HG03280 (cell line): ENCODE measurements at regions not wholly inside any gene's neighbourhood (a gene's known extent, or its start where the extent isn't known, plus 50 kb on each side); places are given as distances from the start of the nearest gene placed in this dataset.

Experiments
- ATAC-seq: cut with Tn5 transposase; IDR thresholded peaks from one replicate; pipeline ENCODE4 v1.9.1; 2021; ENCODE audit warnings: mild to moderate bottlenecking, moderate library complexity; ENCODE audit not compliant: unreplicated experiment

DNA sequence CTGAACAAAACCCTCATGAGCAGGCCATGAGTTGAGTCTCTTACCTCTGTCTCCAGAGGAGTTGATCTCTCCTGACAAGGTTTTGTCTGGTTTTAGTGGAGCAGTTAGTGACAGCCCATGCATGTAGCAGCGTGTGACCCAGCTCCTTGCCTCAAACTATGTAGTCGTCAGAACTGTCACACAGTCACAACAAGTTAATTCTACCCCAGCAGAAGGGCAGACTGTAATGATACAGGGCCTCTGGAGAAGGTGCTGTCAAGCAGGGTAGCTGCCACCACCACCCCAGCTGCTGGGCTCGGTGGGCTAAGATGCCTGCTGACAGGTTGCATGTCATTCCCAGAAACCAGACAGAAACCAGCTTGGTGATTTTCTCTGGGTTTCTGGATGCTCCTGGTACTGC lies 194.5 kb downstream of the PSAT1 start:
- no peak for ATAC-seq

DNA sequence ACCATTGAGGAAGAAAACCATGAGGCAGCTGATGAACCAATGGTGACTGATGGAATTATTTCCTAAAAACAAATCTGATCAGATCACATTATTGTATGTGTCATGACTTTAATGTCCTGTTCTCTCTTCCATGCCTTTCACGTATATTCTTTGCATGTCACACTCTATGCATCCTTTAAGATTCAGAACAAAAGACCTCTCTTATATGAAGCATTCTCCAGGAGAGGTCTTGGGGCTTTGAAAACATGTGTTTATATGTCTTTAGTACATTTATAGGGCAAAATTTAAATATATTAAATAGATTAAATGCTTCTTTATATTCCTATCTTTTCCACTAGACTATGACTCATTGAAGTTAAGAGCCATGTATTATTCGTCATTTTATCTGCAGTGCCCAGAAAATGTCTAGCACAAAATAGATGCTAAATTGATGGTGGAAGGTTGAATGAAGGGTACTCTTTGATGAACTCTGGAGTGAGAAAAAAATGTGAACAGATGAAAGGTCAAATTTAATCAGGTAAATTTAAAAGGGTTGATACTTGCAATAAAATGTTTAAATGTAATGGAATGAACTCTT lies 196.3 kb downstream of the PSAT1 start:
- no peak for ATAC-seq

DNA sequence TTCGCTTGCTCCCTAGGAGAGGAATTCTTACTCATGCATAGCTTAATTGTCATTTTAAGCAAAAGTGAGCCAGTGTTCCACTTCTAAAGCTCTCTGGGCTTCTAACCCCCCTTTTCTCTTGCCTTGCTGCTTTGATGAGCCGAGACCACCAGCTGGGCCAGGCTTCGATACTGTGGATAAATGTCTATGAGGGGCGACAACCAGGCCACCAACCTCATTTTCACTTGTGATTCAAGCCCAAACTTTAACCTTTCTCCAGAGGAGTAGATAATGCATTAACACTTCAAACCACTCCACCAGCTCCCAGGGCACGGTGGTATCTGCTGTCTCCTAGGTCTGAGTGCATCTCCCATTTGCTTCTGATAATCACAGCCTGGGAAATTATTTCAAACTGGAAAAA lies 205.6 kb downstream of the PSAT1 start:
- no peak for ATAC-seq

DNA sequence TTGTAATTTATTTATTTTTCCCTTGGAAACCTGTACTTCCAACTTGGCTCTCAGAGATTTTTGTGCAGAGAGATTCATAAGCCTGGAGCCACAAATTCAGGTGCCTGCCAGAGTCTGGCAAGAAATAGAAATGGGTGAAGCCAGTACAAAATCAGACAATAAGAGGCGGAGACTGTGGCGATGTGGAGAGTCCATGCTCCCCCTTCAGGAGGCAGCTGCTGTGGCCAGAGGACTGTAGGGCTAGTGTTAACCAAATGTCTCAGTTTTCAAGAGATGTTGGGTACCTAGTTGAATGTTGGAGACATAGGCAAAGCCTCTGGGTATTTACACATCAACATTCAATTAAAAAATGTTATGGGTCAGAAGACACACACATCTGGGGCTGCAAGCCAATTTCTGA lies 208.6 kb downstream of the PSAT1 start:
- no peak for ATAC-seq

DNA sequence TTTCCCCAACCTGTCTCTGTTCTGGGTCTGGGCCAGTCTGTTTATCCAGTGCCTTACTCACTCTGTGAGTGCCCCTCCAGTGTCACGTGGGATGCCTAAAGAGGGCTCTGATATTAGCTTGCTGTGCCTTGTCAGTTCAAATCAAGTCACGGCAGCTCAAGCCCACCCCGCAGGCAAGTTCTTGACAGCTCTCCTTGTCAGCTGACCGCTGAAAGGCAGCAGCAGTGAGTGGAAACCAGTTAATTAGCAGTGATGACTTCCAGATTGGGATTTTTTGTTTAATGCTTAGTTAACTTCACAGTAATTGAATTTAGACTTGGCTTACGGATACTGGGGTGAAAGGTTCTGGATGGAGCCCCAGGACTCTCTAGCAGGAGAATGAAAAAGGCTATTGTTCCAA lies 210.1 kb downstream of the PSAT1 start:
- ATAC-seq, result no peak

DNA sequence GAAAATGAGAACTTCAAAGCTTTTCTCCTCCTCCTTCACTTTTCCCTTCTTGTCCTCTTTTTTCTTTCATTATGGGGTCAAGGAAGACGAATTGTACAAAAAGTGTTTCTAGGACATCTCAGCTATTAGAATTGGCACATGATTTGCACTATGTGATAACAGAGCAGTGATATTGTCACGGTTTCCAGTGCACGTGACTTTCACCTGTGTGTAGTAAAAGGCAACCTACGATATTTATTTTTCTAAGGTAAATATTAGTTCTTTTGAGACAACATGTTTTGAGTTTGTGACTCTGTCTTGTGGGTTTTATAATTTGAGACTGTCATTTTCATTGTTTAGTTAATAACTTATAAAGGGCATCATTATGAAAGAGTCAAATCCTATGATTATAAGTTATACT lies 213.1 kb downstream of the PSAT1 start:
- no peak for ATAC-seq

DNA sequence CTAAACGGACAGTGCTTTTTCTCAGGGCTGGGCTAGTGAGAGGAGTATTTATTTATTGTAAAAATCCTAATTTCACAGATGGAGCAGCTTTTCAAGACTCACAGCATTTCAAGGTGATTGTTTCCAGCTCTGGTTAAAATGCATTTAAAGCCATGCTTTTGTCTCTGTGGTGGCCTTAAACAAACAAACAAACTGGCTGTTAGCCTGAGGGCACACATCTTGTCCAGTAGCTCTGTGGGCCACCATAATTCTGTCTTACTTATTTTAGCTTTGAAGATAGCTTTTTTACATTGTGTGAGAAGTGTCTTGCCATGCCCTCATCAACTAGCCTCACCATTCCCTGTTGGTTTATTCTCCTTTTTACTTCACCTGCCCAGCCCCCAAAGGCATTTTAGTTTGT lies 218.2 kb downstream of the PSAT1 start:
- no peak for ATAC-seq

DNA sequence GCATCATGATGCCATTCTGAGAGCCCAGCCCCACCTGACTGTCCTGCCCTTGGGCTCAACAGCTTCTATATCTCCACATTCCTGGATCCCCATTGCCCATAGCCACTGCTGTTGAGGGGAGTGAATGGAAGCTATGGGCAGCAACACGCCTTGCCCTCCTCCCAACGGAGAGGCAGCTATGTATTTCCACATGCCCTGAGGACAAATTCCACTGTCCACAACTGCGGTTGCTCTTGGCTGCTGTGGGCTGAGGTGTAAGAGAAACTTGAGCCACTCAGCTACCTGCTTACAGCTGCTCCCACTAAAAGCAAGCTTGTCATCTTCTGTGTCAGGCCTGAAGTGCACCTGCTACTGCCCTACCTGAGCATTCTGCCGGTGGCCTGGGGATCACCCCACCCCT lies 222.9 kb downstream of the PSAT1 start:
- no peak for ATAC-seq

DNA sequence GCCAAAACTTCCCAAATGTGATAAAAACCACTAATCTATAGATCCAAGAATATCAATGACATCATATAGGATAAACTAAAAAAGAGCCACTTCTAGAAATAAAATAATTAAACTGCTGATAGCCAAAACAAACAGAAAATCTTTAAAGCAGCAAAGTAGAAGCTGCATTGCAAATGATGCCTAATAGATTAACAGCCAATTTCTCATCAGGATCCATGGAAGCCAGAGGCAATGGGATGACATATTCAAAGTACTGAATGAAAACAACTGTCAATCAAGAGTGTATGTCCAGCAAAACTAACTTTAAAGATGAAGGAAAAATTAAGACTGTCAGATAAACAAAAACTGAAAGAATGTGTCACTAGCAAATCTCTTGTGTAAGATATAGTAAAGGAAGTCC lies 224.8 kb downstream of the PSAT1 start:
- no peak for ATAC-seq

DNA sequence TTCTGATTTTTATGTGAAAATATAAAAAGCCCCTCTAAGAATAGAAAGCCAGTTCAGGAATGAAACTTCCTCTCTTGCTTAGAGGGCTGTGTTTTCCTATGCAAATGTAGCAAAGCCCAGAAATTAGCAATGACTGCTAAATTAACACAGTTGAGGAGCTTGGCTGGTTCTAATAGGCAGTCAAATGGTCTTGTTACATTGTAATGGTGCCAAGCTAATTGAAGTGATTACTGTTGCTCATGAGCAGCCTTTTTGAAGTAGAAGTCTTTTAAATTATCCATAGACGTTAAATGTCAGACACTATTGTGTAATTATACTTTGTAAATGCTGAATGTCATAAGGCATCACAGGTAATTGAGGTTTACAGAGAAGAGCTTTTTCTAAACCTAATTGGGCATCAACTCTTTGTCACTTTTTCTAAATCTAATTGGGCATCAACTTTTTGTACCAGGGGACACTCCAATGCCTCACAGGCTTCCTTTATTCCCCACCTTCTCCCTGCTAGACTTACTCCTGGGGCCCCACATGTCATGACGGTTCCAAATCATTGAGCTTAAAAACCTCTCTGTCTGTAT lies 229.1 kb downstream of the PSAT1 start:
- ATAC-seq, result no peak

DNA sequence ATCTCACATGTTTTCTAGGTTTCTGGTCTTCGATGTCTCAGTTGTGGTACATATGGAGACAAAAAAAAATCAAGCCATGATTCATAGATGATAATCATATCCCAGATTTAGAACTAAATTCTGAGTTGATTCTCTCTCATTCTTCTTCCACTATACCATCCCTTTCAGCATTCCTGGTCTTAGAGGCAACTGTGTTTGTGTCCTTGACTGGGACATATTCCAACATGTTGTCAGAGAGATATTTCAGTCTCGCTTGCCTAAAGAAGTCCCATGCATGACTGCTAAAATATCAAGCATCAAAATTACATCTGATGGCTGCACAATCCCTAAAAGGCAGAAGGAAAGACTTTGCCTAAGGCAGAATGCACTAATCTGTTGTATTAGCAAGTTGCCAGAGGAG lies 236.6 kb downstream of the PSAT1 start:
- no peak for ATAC-seq

DNA sequence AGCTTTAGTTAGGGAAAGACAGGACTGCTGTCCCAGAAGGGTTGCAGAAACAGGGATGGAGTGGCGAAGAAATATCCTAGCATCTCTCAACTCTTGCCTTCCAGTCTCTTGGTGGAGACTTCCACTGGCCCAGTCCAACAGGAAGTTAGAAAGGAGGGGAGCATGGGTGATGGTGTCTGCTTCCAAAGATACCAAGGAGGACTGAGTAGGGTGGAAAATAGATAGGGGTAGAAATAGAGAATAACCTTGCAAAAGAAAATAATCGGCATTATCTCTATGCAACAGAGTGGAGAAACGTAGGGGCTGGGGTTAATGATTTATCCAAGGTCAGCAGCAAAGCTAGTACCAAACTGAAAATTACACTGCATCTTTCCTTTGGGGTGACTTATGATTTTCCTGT lies 242.3 kb downstream of the PSAT1 start:
- ATAC-seq, result no peak

DNA sequence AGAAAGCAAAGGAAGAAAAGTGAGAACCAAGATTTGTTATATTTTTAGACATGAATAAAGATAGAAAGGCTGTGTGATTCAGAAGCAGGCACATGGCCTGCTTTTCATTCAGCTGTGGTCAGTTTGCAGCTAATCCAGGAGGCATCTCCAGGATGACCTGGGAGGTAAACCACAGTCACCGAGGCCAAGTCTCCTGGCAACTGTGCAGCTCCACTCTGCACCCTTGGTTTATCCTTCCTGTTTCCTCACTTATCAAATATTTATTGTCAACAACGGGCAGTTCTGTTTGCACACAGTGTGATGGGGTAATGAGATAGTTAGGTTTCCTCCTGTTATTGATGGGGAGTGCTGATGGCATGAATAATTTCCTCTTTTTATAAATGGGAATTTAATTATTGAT lies 243.0 kb downstream of the PSAT1 start:
- no peak for ATAC-seq

DNA sequence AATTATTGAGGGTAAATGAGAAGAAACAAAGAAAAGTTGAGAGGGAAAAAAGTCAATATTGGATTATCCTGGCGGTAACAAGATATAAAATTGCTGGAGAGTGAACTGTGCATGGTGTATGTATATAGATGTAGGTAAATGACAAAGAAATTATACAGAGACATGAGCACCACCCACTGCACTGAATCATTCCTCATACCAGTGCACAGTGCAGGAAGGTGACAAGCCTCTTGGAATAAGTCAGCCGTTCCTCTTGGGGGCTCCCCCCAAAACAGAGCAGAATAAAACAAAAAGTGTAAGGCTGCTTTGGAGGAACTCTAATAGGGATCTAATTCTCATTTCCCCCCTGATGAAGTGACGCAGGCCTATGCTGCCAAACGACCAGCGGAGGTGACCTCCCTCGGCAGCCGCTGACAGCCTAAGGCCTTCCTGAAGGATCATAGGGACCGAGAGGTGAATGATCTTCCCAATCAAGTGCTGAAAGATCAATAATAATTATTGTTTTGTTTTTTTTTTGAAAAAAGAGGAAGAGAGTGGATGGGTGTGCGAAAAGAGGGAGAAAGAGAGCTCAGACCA lies 245.0 kb downstream of the PSAT1 start:
- ATAC-seq, result no peak

DNA sequence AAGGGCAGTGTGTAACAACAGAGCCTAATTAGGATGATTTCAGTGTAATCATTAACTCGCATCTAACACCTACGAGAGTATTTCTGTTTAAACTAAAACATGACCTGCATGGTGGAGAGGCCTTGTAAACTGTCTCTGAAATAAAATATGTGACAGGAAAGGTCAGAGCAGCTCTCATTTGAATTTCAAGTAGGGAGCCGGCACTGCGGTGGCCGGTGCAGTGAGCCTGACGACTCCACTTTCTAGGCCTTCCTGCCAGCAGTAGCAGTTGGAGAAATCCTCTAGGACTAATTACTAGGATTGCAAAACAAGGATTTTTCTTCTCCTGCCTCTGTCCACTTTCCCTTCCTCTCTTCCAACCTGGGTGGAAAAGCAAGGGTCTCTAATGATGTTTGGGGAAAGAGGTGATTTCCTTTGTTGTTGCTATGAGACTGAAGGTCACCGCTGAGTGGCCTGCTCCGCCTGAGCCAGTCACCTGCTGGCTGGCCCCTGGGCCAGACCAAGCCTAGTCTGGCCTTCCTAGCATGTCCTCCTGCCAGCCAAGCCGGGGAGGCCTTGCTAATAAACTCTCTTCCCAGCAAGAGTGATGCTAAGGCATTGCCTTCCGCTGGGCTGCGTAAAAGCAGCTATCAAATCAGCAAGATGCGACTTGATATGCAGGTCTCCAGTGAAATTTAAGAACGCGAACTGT lies 245.7 kb downstream of the PSAT1 start:
- ATAC-seq, result no peak

DNA sequence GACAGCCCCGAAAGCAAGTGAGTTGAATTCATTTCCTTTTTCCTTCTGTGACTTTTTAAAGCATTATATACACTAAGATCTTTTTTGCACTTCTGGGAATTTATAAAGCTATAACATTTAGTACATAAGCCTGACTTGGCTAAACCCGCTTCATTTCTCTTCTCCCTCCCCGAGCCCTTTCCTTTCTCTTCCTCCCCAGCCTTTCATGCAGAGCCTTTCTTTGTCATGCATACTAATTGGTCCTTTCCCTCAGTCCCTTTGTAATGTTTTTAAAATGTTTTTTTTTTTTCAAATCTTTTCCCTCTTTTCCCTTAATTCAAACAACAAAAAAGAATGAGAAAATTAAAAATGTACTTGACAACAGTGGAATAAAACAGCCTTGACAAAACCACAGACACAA lies 246.4 kb downstream of the PSAT1 start:
- no peak for ATAC-seq

DNA sequence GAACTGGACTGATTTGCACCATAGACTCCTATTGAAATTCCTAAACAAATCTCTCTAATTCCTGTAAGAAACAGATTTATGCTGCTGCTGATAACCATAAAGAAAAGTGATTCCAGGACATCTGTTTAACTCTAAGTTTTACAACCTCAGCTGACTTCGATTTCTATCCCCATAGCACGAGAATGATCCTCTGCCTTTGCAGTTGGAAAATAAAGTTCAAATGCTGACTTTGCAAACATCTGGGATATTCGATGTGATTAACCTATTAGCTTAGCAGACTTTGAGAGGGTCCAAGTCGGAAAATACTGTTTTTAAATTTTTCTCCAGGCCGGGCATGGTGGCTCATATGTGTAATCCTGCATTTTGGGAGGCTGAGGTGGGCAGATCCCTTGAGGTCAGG lies 247.3 kb downstream of the PSAT1 start:
- no peak for ATAC-seq

DNA sequence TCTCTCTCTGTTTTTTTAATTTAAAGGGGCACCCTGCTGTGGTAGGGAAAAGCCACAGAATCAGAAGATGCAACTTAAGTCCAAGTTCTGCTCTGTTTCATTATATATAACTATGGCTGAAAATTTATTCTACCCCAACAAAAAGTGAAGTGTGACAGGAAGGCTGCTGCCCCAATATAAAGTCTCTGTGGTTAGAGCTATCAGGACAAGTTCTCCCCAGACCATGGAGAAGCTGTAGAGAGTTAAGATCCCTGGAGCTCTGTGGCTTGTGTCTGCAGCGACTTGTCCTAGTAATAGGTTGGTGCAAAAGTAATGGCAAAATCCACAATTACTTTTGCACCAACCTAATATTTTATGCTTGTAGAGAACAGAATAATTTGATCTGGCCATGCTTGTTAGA lies 250.9 kb downstream of the PSAT1 start:
- ATAC-seq, result no peak

DNA sequence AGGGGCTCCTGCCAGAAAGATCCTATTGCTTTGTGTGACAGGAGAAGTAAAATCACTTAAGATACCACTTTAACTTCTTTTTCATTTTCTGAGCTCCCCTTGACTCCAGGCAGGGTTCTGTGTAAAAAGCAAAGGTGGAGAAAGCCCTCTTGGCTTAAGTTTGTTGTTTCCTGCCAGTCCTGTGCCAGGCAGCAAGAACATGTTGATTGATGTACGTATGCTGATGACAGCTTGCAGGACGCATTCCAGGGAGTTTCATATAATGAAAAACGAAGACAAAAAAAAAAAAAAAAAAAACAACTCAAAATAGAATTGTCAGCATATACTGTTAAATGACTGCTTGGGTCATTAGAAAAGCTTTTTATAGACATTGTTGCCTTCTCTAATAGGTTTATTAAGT lies 251.7 kb downstream of the PSAT1 start:
- no peak for ATAC-seq

DNA sequence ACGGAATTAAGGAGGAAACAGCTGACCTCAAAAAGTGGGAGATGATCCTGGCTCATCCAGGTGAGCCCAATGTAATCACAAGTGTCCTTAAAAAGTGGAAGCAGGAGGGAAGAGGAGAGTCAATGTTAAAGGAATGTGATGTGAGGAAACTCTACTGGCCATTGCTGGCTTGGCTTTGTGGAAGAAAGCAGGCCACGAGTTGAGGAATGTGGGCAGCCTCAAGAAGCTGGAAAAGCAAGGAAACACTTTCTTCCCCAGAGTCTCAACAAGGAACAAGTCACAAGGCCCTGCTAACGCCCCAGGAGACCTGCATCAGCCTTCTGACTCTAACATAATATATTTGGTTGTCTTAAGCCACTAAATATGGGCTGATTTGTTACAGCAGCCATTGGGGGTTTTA lies 252.8 kb downstream of the PSAT1 start:
- ATAC-seq, result no peak

DNA sequence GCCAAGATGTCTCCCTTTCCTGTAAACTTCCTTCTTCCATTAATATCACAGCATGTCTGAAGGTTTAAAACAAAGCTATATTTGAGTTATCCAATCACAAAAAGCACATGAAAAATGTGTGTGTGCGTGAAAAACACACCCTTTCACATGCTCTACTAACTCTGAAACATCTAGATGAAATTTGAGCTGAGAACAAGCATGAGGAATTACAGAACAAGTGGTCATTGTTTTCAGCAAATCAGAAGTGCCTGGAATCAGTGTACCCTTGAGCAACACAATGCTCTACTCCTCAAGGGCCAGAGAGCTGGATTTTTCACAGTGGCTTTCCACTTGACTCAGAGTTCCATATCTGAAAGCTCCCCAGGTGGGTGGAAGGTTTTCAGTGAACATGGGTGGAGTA lies 255.9 kb downstream of the PSAT1 start:
- no peak for ATAC-seq

DNA sequence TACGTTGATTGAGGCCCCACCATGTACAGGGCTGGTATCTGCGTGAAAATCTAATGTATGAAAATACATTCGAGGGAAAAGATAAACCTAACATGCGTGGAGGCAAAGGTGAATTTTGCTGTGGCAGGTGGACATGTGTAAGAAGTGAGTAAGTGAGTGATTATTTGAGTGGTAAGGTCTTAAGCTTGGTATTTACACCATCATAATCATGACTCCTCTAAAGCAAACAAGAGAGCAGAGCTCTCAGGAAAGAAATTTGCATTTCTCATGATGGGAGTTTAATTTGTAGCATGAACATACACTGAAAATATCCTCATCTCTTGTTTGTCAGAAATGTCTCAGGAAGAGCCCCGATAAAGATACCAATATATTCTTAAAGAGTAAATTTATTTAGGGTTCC lies 260.6 kb downstream of the PSAT1 start:
- ATAC-seq, result no peak
